A172 (cell line): ENCODE measurements at regions not wholly inside any gene's neighbourhood (a gene's known extent, or its start where the extent isn't known, plus 50 kb on each side); places are given as distances from the start of the nearest gene placed in this dataset.
A peak's percentile ranks its signal among the peaks of the same experiment; 100 is the strongest.

ENCODE experiments used
- DNase-seq: peaks from one replicate; pipeline ENCODE4 v3.0.0-alpha.2; 2015; ENCODE audit warnings: low spot score

DNA sequence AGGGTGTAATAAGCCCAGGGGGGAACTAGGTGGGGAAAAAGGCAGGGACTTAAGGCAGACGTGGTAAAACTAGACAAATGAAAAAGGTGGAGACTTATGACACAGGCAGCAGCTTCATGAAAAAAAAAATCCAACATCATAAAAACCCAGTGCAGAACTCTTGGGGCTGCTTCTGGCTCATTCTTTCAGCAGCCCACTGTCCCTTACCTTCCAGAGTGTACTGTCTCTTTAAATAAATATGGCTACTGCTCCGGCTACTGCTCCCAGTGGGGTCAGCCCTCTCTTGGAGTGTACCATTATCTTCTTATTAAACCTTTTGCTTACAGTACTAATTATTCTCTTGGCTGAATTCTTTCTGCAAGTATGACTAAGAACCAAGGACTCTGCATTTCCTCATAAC is 699.5 kb downstream of the DSC3 start:
- DNase-seq = no peak

DNA sequence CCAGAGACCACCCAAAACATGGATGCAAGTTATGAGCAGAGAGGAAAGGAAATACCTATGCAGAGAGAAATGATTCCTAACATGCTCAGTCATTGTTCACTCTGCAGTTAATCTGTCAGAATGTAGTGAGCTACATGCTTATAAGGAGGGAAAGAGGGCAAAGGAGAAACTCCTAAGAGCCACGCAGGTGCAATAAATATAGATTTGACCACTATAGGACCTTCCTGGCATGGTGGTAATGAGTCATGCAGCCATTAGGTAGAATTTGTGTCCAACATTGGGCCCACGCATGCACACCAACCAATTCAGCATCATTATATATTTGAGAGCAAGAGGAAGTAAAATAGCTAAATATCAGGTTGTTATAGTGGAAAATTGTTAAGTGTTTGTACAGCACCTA is 699.9 kb downstream of the DSC3 start:
- DNase-seq = no peak

DNA sequence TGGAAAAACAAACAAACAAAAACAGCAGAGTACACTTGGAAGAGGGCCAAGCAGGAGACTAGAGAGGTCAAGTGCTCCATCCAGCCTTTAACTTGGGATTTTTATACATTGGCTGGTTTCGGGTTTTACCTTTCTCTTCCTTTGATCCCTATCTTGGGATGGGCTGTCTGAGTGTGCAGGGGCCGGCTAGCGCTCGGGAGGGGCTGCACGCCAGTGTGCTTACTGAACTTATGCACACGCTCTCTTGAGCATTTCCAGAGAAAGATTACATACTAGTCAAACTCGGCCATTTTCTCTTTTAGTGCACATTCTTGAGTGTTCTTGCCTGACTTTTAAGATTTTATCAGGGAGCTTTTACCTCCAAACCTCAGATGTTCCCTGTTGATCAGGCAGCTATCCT is 707.8 kb downstream of the DSC3 start:
- no peak for DNase-seq

DNA sequence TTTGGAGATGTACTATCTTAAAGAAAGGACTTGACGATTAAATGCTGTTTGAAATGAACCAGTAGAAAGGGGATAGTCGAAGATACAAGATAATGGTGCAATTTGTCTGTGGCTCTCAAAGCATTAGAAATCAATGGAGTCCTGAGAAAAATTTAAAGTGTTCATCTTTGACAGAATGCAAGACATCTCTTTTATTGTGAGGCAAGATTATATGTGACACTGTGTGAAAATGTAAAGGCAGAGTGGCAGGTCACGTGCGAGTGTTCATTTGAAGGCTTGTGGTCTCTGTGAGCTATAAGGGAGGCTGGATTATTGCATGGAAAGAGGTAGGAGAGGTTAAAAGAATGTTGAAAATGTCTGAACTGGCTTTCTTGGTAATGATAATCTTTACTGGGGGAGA is 709.2 kb downstream of the DSC3 start:
- DNase-seq = no peak

DNA sequence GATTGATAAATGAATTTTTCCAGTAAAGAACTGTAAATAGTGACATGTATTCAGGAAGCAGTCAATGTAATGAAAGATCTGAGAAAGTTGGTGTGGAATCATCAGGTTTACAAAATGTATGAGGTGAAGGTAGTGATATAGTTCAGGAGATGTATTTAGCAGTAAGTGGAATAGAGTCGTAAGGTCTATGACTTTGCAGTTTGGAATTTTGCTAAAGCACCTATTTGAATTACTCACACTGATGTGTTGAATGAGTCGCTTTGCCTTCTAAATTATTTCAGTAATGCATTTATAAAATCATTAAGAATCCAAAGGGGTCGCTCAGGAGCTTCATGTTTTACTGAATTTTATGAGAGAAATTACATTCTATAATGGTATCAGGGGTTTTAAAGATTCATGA is 713.7 kb downstream of the DSC3 start:
- peak; percentile 32 for DNase-seq

DNA sequence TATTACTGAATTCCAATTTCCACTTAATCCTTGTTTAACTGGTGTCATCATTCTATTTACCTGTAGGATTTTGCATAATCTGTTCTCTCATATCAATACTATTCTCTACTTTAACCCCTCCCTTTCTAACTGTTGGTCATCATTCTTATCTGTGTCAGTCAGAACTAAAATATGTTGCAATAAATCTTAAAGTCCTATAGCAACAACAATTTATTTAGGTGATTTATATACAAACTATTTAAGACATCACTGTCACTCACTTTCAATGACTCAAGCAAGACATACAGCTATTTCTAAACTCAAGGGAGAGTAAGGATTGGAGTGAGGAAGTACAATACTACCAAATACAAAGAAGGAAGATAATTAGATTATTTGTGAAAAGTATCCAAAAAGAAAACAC is 740.4 kb downstream of the DSC3 start:
- DNase-seq = no peak

DNA sequence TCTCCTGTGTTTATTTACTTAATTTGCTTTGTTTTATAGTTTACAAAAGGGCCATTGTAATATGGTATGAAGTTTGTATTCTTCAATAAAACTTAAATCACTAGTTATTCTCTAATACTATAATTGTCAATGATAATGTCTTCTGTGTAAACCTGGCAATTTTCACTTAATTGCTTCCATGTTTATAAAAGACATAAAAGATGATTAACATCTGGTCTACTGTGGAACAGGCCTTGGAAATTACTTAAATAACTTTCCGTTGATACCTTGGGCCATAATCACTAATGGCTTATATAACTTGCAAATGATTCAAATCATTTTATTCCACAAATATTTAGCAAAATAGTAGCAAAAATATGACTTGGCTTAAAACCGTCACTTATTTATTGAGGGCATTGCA is 743.8 kb downstream of the DSC3 start:
- DNase-seq = no peak

DNA sequence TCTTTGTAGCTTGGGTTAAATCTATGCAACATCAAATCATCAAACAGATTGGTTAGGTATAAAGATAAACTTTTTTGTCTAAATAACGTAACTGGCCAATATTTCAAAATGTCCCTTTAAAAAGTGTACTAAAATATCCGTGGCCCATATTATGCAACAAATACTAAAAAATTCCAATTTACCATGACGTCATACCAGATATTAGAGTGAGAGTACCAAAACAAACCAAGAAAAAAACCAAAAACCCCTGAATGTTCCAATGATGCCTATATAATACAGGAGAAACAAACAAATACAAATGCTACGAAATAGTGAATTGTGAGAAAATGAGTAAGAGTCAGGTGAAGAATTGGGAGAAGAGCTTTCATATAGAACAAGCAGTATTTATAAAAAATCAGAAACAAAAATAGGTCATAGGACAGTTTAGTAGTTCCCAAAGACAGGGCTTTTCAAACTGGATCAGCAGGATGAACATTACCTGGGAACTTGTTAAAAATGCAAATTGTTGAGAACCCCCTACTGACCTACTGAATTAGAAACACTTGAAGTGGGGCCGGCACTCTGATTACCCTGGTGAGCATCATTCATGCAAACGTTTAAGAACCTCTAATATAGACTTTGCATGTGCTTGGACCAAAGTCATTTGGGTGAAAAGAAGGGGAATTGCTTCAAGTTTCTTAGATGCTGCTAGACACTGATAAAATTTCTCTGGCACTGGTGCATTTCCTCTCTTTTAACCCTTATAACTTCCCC is 753.7 kb downstream of the DSC3 start:
- DNase-seq = no peak

DNA sequence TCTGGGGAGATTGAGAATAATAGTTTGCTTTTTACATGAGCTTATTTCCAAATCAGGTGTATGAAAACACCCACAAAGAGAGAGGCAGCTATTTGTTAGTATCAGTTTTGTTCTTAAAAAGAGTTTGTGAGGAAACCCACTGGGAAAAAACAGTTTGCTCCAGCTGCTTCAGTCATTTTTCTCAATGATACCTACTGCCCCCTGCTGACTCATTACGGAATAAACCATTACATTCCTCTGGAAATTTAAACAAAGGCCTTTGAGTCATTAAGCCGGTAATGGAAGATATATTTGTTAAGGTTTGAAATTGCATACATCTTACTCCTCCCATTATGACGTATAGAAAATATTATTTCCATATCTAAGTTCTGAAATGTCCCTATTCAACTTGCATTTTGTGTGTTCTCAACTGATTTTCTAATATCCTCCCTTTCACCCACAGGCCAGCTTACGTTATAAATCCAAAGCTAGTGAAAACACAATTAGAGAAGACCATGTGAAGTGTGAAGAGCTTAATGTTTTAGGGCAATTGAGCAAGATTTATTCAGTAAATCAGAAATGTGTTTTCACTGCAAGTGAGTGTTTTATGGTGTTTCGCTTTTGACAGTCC is 761.6 kb downstream of the DSC3 start:
- DNase-seq = peak; percentile 57

DNA sequence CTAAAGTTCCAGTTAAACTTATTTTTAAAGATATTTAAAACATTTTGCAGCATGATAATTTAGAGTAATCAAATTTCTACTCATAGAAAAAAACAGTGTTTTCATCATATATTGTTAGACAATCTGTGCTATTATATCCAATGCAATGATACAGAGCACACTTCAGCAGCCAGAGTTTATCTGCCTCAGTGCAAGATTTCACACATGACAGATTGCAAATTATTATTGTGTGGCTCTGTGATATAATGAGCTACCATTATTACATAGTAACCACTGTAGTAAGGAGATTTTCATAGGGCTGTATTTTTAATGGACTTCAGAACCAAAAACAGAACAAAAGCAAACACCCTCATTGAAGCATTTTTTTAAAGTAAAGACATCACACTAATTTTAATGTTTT is 762.4 kb downstream of the DSC3 start:
- no peak for DNase-seq

DNA sequence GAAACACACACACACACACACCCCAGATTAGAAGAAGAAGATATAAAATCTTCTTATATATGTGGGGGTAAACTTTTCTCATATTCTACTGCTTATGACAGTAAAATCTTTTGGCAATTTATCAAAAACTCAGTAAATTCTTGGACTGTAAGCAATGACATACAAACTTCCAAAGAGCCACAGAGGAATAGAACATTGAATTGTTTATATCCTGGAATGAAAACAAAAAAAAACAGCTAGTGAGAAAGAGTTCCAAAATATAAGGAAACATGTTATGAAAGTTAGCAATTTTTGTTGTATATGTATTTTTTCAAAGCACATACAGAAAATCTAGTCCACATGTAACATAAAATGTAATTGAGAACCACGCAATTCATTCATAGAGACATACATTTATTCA is 764.9 kb downstream of the DSC3 start:
- DNase-seq = no peak

DNA sequence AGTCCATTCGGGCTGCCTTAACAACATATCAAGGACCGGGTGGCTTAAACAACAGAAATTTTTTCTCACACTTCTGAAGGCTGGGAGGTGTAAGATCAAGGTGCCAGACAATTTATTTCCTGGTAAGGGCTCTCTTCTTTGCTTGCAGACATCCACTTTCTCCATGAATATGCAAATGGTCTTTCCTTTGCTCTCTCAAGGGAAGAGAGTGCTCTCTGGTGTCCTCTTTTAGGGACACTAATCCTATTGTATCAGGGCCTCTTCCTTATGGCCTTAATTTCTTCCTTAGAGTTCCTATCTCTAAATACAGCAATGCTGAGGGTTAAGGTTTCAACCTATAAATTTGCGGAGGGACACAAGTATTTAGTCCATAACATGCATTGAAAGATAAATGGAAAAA is 770.8 kb downstream of the DSC3 start:
- DNase-seq = no peak

DNA sequence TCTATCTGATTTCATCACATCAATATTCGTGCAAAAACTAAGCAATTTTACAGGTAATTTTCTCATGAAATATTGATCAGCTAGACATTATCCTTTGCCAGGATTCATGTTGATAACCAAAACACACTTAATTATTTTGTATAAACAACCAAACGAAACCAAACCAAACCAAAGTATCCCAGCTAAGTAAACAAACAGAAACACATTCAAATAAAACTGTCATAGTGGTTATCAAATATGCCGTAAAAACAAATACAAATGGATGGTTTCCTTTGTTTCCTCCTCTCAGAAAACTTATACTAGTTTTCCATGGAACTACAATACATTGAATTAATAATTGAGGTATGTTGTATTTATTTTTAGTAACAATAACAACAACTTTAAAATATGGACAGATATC is 777.4 kb downstream of the DSC3 start:
- no peak for DNase-seq

DNA sequence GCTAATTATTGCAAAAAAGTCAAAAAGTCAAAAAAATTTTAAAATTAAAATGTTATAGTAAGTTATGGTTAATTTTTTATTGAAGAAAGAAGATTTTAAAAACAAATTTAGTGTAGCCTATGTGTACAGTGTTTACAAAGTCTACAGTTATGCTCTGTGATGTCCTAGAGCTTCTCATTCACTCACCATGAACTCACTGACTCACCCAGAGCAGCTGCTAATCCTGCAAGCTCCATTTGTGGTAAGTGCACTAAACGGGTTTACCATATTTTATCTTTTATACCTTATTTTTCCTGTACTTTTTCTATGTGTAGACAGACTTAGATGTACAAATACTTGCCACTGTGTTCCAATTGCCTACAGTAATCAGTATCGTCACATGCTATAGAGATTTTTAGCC is 788.2 kb downstream of the DSC3 start:
- DNase-seq = no peak

DNA sequence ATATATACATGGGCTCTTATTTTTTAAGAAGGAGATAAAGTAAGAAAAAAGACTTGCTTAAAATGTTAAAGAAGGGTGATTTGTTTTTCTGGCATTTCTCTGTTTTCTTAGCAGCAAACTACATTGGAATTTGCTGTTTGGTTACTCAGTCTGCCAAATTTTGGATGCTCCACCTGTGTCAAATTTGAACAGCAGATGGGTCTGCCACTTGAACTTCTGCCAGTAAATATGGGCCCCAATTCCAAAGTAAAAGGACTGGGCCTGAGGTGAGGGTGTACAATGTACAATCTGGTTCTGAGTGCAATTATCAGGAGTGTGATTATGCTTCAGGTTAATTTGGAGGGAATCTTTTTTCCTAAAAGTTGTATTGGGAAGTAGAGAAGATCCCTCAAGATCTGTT is 794.5 kb downstream of the DSC3 start:
- no peak for DNase-seq

DNA sequence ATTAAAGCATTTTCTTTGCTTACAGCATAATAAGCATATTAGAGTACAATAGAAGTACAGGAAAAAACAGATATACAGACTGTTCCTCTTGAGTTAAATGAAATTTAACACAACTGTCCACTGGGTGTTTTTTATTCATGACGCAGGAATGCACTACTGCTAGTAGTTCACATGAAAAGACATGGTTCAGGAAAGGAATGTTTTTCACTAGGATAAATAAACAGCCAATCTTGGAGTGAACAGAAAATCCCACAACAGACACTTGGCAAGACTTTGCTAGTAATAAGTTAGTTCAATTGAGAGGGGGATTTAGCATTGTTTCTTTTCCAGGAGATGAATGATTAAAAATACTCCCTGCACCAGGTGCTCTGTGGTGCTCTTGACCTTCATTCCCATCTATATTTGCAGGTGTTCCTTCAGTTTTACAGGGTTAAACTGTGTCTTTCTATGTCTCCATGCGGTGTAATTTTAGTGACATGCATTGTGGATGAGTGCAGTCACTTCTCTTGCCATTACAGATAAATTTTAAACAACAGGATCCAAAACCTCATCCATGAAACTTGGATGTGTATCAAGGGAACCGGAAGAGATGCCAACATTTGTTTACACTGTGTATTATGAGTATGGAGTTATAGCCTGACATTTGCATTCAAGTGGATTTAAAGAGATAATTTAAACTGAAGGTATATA is 796.6 kb downstream of the DSC3 start:
- no peak for DNase-seq

DNA sequence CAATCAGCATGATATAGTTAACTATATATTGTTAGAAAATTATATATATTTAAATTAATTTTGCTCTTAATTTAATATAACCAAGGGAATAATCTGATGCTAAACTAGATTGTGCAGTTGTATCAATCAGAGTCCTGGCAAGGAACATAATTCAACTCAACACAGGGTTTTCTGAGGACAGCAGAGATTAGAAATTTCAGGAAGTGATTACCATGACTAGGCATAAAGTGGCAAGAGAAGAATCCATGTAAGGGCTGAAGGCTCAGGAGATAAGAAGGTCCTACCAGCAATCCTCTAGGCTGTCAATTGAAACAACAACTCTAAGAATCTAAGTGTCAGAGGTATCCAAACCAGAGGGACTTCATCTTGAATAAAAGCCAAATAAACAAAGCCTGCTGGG is 807.8 kb downstream of the DSC3 start:
- DNase-seq = no peak

DNA sequence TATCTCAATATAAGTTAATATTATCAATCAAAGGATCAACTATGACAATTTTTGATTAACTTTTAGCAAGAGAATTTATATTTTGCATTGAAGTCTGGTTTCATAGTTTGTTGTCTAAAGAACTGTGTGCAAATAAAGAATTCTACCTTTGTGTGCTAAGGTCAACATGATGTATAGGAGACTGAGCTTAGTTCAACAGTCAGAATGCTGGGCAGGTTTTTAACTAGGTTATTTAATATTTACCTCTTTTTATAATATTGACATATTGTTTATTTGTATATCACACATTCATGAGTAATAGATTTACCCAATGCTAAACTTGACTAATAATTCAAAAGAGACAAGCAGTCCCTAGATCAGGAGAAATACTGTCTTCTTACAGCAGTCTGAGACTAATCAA is 831.4 kb downstream of the DSC3 start:
- no peak for DNase-seq

DNA sequence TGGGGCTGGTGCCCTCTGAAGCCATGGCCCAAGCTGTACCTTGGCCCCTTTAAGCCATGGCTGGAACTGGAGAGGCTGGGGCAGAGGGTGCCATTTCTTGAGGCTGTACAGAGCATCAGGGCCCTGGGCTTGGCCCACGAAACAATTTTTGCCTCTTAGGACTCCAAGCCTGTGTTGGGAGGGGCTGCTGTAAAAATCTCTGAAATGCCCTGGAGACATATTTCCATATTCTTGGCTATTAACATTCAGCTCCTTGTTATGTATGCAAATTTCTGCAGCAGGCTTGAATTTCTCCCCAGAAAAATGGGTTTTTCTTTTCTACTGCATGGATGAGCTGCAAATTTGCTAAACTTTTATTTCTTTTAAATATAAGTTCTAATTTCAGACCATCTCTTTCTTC is 834.0 kb downstream of the DSC3 start:
- no peak for DNase-seq

DNA sequence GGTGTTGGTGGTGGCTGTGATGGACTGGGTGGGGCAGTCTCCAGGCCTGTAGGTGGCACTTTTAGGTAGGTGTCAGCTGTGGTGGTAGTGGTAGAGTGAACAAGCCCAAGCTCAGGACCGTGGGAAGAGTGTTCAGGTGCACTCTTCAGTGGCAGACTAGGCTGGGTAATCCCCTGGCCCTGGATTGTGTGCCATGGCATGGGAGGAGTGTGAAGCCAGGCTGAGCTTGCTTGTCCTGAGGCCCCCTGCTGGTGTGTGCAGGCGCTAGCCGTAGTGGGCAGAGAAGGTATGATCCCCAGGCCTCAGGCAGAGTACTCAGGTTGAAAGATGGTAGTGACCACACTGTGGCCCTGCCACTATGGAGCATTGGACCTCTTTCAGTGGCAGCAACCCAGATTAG is 850.3 kb downstream of the DSC3 start:
- no peak for DNase-seq

DNA sequence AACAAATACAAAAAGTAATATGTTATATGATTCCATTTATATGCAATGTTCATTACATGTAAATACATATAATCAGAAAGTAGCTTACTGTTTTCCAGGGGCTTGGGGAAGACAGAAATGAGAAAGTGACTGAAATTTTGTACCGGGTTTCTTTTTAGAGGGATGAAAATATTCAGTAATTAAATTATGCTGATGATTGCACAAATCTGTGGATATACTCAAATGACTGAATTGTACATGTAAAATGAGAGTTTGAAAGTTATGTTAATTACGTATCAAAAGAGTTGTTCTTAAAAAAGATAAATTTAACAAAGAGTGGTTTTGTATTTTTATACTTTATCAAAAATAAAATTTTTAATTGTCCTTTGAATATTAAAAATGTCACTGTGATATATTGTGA is 856.3 kb downstream of the DSC3 start:
- DNase-seq = no peak

DNA sequence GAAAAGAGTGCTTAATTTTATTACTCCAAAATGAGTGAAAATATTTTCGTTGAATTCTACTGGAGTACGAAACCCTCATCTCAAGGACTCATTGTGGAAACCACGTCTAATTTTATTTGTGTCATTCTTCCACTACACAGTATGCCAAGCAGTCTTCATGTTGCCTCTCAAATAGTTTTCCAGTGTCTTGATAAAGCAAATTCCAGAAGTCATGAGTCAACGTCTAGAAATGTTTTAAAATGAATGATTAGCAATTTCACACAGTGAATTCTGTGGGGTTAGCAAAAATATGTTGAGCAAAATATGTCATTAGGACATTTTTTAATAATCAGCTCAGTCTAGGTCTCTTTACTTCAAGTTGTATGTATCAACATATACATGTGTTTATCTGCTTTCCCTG is 865.5 kb downstream of the DSC3 start:
- peak; percentile 59 for DNase-seq

DNA sequence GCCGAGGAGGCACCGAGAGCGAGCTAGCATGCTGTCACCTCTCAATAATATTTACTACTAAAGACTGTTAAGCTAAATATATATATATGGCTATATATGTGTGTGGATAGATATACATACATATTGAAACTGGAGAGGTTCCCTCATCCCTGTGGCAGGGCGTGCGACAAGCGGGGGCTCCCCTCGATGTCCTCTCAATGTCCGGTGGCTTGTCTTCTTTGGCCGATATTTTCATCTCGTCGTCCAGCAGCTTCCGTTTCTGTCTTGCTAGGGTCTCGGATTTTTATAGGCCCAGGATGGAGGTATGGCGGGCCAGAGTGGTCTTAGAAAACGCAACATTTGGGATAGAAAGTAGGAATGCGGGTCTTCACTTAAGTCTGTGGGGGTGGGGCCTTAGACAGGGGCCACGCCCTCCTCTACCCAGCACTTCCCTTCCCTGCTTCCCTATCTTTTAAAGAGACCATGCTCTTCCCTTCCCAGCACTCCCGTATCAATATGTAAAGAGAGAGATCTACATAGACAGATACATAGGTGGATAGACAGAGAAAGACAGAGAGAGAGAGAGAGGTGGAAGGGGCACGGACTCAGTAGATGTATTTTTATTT is 866.8 kb downstream of the DSC3 start:
- no peak for DNase-seq
